ENCODE measurements at regions not wholly inside any gene's neighbourhood (a gene's known extent, or its start where the extent isn't known, plus 50 kb on each side); places are given as distances from the start of the nearest gene placed in this dataset.

DNA sequence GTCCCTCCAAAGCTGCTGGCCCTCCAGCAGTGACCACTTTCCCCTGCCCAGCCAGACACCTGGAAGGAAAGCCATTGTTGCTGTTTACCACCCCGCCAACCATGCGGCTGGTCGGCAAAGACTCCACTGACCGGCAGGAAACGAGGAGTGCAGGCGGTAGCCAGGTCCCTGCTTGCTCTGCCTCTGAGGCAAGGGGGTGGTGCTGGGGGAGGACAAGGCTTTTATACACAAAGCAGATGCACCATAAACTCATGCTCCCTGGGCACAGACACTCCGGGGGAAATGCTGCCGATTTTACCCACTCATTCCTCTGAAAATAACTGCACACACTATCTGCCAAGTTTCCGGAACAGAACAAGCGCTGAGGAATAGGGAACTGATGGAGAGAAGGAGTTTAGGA lies 62.8 kb upstream of the GRIN2A start:
- ATAC-seq = no peak
- Histone ChIP-seq H3K27ac (no peak overlapping the region), H3K27me3 (ENCODE audit: low read depth) (no peaks in the 10 kb centered on the region), H3K4me3 (no peak overlapping the region), H3K9me3 (no peaks in the 10 kb centered on the region), H3K36me3 (no peaks in the 10 kb centered on the region), H3K4me1 (no peaks in the 10 kb centered on the region)
- intact Hi-C loops (cut with DNase I) = no loop called here
- DNase-seq = no peak
- no peak for TF ChIP-seq CTCF (IDR thresholded peaks at IDR 0.05)

DNA sequence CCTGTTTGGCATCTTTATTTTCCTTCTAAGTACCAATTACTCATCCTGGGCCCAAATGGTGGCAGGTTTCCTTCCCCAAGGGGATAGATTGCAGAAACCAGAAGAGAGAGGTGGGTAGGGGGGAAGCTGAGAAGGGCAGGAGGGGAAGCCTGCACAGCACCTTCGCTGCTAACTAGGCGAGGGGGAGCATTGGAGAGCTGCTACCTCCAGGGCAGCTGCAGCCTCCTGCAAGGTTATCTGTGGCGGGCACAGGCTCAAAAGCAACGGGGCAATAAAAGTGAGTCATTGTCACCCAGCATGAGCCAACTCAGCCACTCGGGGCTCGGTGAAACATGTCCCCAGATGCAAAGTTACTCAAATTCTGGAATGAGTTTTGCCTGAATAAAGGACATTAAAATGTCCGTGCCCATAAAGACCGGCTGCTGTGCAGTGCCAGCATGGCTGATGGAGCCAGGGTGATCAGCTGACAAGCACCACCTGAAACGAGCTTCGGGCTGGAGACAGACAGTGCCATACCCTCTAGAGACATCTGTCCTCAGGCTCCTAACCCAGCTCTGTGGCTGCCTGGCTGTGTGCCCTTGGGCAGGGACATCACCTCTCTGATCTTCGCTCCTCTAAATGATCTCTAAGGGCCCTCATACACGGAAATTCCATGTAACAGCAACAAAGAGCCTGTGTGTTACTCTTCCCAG lies 68.1 kb upstream of the GRIN2A start:
- no peaks in the 10 kb centered on the region for H3K9me3 ChIP-seq

GRCh38 chr16:10252155-10252554 lies 69.9 kb upstream of the GRIN2A start:
- Histone ChIP-seq H3K27me3 (ENCODE audit: low read depth) (no peaks in the 10 kb centered on the region), H3K27ac (no peak overlapping the region), H3K4me1 (no peaks in the 10 kb centered on the region), H3K36me3 (no peaks in the 10 kb centered on the region), H3K4me3 (no peak overlapping the region), H3K9me3 (no peaks in the 10 kb centered on the region)
- DNase-seq (no peak), ATAC-seq (no peak)
- no peak for TF ChIP-seq CTCF (IDR thresholded peaks at IDR 0.05)
- intact Hi-C loops (cut with DNase I) = no loop called here

More for the DNA sequence above, 68.1 kb upstream of the GRIN2A start:
- intact Hi-C loops (cut with DNase I) = no loop called here
- Histone ChIP-seq H3K27me3 (ENCODE audit: low read depth) (no peaks in the 10 kb centered on the region), H3K27ac (no peak overlapping the region), H3K4me1 (no peaks in the 10 kb centered on the region), H3K4me3 (no peak overlapping the region), H3K36me3 (no peaks in the 10 kb centered on the region)
- ATAC-seq (no peak), DNase-seq (no peak)
- TF ChIP-seq CTCF (IDR thresholded peaks at IDR 0.05) = no peak

DNA sequence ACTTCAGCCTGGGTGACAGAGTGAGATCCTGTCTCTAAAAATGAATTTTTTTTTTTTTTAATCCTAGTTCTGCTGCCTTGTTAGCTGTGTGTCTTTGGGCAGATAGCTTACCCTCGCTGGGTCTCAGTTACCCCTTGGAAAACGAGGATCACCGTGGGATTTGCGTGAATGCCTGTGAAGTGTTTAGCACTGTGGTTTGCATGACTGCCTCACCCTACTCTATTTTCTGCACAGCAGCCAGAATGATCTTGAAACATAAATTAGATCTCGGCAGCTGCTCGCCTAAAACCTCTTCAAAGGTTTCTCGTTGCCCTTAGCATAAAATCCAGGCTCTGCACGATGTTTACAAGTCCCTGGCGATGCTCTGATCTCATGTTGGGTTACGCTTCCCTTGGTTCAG lies 71.2 kb upstream of the GRIN2A start:
- no peaks in the 10 kb centered on the region for H3K9me3 ChIP-seq
- no peaks in the 10 kb centered on the region for H3K27me3 ChIP-seq (ENCODE audit: low read depth)
- no peak for TF ChIP-seq CTCF (IDR thresholded peaks at IDR 0.05)
- DNase-seq (no peak), ATAC-seq (no peak)
- H3K4me3 ChIP-seq = no peak overlapping the region
- no peaks in the 10 kb centered on the region for H3K36me3 ChIP-seq
- no peaks in the 10 kb centered on the region for H3K4me1 ChIP-seq
- H3K27ac ChIP-seq = no peak overlapping the region
- intact Hi-C loops (cut with DNase I) = no loop called here

DNA sequence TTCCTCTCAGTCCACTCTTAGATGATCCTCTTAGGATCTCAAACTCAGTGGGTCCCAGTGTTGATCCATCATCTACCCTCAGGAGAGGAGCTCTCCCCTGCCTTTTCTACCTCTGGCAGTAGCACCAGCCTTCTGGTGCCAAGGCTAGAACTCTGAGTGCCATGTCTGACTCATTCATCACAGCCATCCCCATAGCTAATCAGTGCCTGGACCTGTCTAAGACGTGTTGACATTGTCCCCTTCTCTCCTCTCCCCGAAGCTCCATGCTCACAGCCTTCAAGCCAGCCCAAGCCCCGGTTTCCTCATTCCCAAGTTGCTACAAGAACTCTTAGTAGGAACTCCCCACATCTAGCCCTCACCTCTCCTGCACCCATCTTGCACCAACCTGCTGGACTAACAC lies 73.5 kb upstream of the GRIN2A start:
- H3K27me3 ChIP-seq (ENCODE audit: low read depth) = no peaks in the 10 kb centered on the region
- no peak for DNase-seq
- H3K9me3 ChIP-seq = no peaks in the 10 kb centered on the region
- no peaks in the 10 kb centered on the region for H3K36me3 ChIP-seq
- intact Hi-C loops (cut with DNase I) = loop anchor here (5.0 kb wide), 1 partner anchor 252 kb away; no protein-coding TSS in a partner anchor
- H3K27ac ChIP-seq = no peak overlapping the region
- no peak for ATAC-seq
- no peak overlapping the region for H3K4me3 ChIP-seq
- H3K4me1 ChIP-seq = no peaks in the 10 kb centered on the region
- no peak for TF ChIP-seq CTCF (IDR thresholded peaks at IDR 0.05)
